Glutamatergic neuron (in vitro differentiated cells): ENCODE measurements at regions not wholly inside any gene's neighbourhood (a gene's known extent, or its start where the extent isn't known, plus 50 kb on each side); places are given as distances from the start of the nearest gene placed in this dataset.

Source experiments
- DNase-seq: peaks from one replicate; pipeline ENCODE4 v3.0.0; 2022
- H3K27ac Mint-ChIP-seq: one replicate; pipeline ENCODE4 v1.8.0; 2020; ENCODE audit warnings: mild to moderate bottlenecking, mixed read lengths, inconsistent platforms; ENCODE audit not compliant: unreplicated experiment
- H3K27me3 Mint-ChIP-seq: one replicate; pipeline ENCODE4 v1.8.0; 2020; ENCODE audit warnings: mild to moderate bottlenecking, moderate library complexity, mixed read lengths, inconsistent platforms; ENCODE audit not compliant: unreplicated experiment
- H3K36me3 Mint-ChIP-seq: one replicate; pipeline ENCODE4 v1.8.0; 2020; ENCODE audit warnings: mild to moderate bottlenecking, mixed read lengths, inconsistent platforms; ENCODE audit not compliant: unreplicated experiment
- H3K4me1 Mint-ChIP-seq: one replicate; pipeline ENCODE4 v1.8.0; 2020; ENCODE audit warnings: mild to moderate bottlenecking, low read depth, mixed read lengths, inconsistent platforms; ENCODE audit not compliant: unreplicated experiment
- H3K4me3 Mint-ChIP-seq: one replicate; pipeline ENCODE4 v1.8.0; 2020; ENCODE audit warnings: mild to moderate bottlenecking, mixed read lengths, inconsistent platforms; ENCODE audit not compliant: unreplicated experiment
- H3K9me3 Mint-ChIP-seq: one replicate; pipeline ENCODE4 v1.8.0; 2020; ENCODE audit warnings: mild to moderate bottlenecking, moderate library complexity, mixed read lengths, inconsistent platforms; ENCODE audit not compliant: unreplicated experiment
- CTCF ChIP-seq: fragments of 200-600 bp; sonication (generic); IDR thresholded peaks from one replicate; pipeline ENCODE4 v1.5.0; 2021; ENCODE audit not compliant: partially characterized antibody, unreplicated experiment

- H3K4me1 Mint-ChIP-seq = peaks cover 33% of the 10 kb centered on the region
- no peaks in the 10 kb centered on the region for H3K9me3 Mint-ChIP-seq
- H3K4me3 Mint-ChIP-seq = peak overlapping the region; percentile 49
- no peaks in the 10 kb centered on the region for H3K27me3 Mint-ChIP-seq
- no peak for TF ChIP-seq CTCF
- H3K36me3 Mint-ChIP-seq = no peaks in the 10 kb centered on the region
- no peak for DNase-seq
- peak overlapping the region; percentile 85 for H3K27ac Mint-ChIP-seq
Measured at GRCh38 chr6:147834084-147834776, 325.7 kb downstream of the SAMD5 start.

- Mint-ChIP-seq H3K4me1 (peaks cover 24% of the 10 kb centered on the region), H3K27me3 (no peaks in the 10 kb centered on the region), H3K27ac (no peak overlapping the region), H3K9me3 (no peaks in the 10 kb centered on the region), H3K36me3 (no peaks in the 10 kb centered on the region), H3K4me3 (no peak overlapping the region)
- DNase-seq = no peak
- no peak for TF ChIP-seq CTCF
Measured at GRCh38 chr6:147837540-147837939, 329.1 kb downstream of the SAMD5 start.

- DNase-seq = no peak
- no peaks in the 10 kb centered on the region for H3K9me3 Mint-ChIP-seq
- peaks cover 9% of the 10 kb centered on the region for H3K4me1 Mint-ChIP-seq
- no peaks in the 10 kb centered on the region for H3K36me3 Mint-ChIP-seq
- H3K27me3 Mint-ChIP-seq = no peaks in the 10 kb centered on the region
- H3K4me3 Mint-ChIP-seq = no peak overlapping the region
- H3K27ac Mint-ChIP-seq = no peak overlapping the region
- TF ChIP-seq CTCF = no peak
Measured at GRCh38 chr6:147839708-147840610, 331.5 kb downstream of the SAMD5 start.

- Mint-ChIP-seq H3K36me3 (no peaks in the 10 kb centered on the region), H3K9me3 (no peaks in the 10 kb centered on the region), H3K27ac (no peak overlapping the region), H3K4me3 (no peak overlapping the region), H3K4me1 (peaks cover 3% of the 10 kb centered on the region), H3K27me3 (peaks cover 2% of the 10 kb centered on the region)
- no peak for DNase-seq
- no peak for TF ChIP-seq CTCF
Measured at GRCh38 chr6:147841547-147842148, 333.2 kb downstream of the SAMD5 start.
